Prostate gland (tissue), 2 donors: ENCODE measurements at regions not wholly inside any gene's neighbourhood (a gene's known extent, or its start where the extent isn't known, plus 50 kb on each side); places are given as distances from the start of the nearest gene placed in this dataset.

Experiments
- DNase-seq: peaks from one replicate; pipeline ENCODE4 v3.0.0-alpha.2; 2019; ENCODE audit warnings: low spot score
- H3K27ac ChIP-seq, 2 donors: fragments of 200-600 bp; sonication (generic); 2 replicates each; pipeline ENCODE4 v1.5.1; 2017 to 2019
- H3K27me3 ChIP-seq: fragments of 200-600 bp; sonication (generic); replicated peaks from 2 replicates; pipeline ENCODE4 v1.5.1; 2019; ENCODE audit not compliant: insufficient read depth
- H3K36me3 ChIP-seq, 2 donors: fragments of 200-600 bp; sonication (generic); 1 replicate in 1 of 2; 2 replicates in 1 of 2; pipeline versions ENCODE4 v1.5.1 to v1.8.1; 2017 to 2019
- H3K4me1 ChIP-seq: fragments of 200-600 bp; sonication (generic); replicated peaks from 2 replicates; pipeline ENCODE4 v1.5.1; 2019
- H3K4me3 ChIP-seq, 2 donors: fragments of 200-600 bp; sonication (generic); 2 replicates each; pipeline ENCODE4 v1.5.1; 2017 to 2019
- H3K9me3 ChIP-seq: fragments of 200-600 bp; sonication (generic); 2 replicates; pipeline ENCODE4 v1.5.1; 2017
- POLR2A ChIP-seq: fragments of 450-650 bp; IDR thresholded peaks from one replicate; pipeline ENCODE4 v1.6.1; 2016; ENCODE audit warnings: antibody characterized with exemption, mild to moderate bottlenecking
- POLR2AphosphoS5 ChIP-seq: sonication (generic); formaldehyde crosslinking; IDR thresholded peaks from one replicate; pipeline ENCODE4 v1.6.1; 2017; ENCODE audit warnings: antibody characterized with exemption
- WGBS: methylation state at CpG from one replicate; pipeline ENCODE4 v1.1.5; 2018; 5-methylcytosine and 5-hydroxymethylcytosine counted together
- intact Hi-C: fragments of 100-400 bp; cut with DNase I; formaldehyde crosslinking; loops from one replicate; pipeline ENCODE4 v1.14.2; 2022
- TF ChIP-seq, protein P1 (sequence below), 4 experiments: fragments of 200-600 bp in 2 of 4; fragments of 450-650 bp in 2 of 4; sonication (generic) in 2 of 4; IDR thresholded peaks; 1 replicate in 3 of 4; 2 replicates in 1 of 4; pipeline ENCODE4 v1.5.1; 2016 to 2019; ENCODE audit warnings: antibody characterized with exemption in 4 of 4, mild to moderate bottlenecking in 2 of 4, moderate library complexity in 2 of 4

- H3K27ac ChIP-seq, result no peak overlapping the region
- TF ChIP-seq POLR2A (no peak), POLR2AphosphoS5 (no peak)
- TF ChIP-seq, protein P1, sequence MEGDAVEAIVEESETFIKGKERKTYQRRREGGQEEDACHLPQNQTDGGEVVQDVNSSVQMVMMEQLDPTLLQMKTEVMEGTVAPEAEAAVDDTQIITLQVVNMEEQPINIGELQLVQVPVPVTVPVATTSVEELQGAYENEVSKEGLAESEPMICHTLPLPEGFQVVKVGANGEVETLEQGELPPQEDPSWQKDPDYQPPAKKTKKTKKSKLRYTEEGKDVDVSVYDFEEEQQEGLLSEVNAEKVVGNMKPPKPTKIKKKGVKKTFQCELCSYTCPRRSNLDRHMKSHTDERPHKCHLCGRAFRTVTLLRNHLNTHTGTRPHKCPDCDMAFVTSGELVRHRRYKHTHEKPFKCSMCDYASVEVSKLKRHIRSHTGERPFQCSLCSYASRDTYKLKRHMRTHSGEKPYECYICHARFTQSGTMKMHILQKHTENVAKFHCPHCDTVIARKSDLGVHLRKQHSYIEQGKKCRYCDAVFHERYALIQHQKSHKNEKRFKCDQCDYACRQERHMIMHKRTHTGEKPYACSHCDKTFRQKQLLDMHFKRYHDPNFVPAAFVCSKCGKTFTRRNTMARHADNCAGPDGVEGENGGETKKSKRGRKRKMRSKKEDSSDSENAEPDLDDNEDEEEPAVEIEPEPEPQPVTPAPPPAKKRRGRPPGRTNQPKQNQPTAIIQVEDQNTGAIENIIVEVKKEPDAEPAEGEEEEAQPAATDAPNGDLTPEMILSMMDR (IDR thresholded peaks at IDR 0.05), result no peak
- no peak for DNase-seq
- H3K9me3 ChIP-seq, result no peaks in the 10 kb centered on the region
- H3K36me3 ChIP-seq, result no peaks in the 10 kb centered on the region
- 69% methylated on average over 8 of the region's 8 CpGs for WGBS
- no peaks in the 10 kb centered on the region for H3K4me1 ChIP-seq
- no peaks in the 10 kb centered on the region for H3K27me3 ChIP-seq
- no peak overlapping the region for H3K4me3 ChIP-seq
- intact Hi-C loops, result no loop called here
Measured at GRCh38 chr1:30194741-30195423, 528.5 kb downstream of the MATN1 start.

DNA sequence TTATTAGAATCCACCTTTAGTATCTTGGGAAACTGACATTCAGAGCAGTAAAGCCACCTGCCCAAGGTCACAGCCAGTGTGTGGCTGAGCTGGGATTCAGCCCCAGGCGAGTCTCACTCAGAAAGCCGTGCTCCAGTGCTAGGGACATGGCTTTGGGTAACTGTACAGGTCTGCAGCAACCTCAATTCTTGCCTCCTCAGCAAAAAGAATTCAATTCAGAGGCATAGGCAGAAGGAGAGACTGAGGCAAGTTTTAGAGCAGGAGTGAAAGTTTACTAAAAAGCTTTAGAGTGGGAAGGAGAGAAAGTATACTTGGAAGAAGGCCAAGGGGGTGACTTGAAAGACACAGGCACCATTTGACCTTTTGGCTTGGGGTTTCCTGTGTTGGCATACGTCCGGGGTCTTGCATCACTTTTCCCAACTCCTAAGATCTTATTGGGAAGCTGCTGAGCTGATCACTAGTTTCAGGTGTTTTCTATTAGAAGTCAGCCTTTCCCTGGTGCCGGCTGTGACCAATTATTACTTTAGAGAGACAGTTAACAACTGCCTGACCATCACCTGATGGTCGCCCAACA is 529.3 kb downstream of the MATN1 start:
- Histone ChIP-seq H3K9me3 (no peaks in the 10 kb centered on the region), H3K4me1 (no peaks in the 10 kb centered on the region), H3K36me3 (no peaks in the 10 kb centered on the region), H3K27me3 (no peaks in the 10 kb centered on the region), H3K4me3 (no peak overlapping the region), H3K27ac (no peak overlapping the region)
- DNase-seq, result no peak
- TF ChIP-seq POLR2AphosphoS5, result no peak
- TF ChIP-seq, protein P1 (IDR thresholded peaks at IDR 0.05), result no peak
- TF ChIP-seq POLR2A, result no peak
- 46% methylated on average over 6 of the region's 6 CpGs for WGBS
- intact Hi-C loops, result no loop called here

- no peak for DNase-seq
- Histone ChIP-seq H3K36me3 (no peaks in the 10 kb centered on the region), H3K4me3 (no peak overlapping the region), H3K27ac (no peak overlapping the region), H3K4me1 (no peaks in the 10 kb centered on the region), H3K9me3 (no peaks in the 10 kb centered on the region), H3K27me3 (no peaks in the 10 kb centered on the region)
- intact Hi-C loops, result no loop called here
- 63% methylated on average over 3 of the region's 3 CpGs for WGBS
- TF ChIP-seq POLR2A (no peak), POLR2AphosphoS5 (no peak)
- TF ChIP-seq, protein P1 (IDR thresholded peaks at IDR 0.05), result no peak
Measured at GRCh38 chr1:30192969-30193630, 530.3 kb downstream of the MATN1 start.

DNA sequence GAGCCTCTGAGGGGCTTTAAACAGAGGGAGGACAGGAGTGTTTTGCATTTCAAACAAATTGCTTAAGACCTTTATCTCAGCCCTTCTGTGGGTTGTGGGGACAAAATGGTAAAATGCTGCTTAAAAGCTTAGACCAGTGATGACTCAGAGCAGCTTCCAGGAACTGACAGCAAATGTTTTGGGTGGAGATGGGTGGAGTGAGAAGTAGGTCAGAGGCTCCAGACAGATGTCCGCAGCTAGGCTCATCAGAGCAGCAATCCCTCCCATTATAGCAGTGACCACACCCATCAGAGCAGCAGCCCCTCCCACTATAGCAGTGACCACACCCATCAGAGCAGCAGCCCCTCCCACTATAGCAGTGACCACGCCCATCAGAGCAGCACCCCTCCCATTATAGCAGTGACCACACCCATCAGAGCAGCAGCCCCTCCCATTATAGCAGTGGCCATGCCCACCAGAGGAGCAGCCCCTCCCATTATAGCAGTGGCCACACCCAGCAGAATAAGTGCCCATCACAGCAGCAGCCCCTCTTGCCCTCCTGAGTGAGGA is 532.2 kb downstream of the MATN1 start:
- 25% methylated on average over 2 of the region's 2 CpGs for WGBS
- no peak for DNase-seq
- H3K27me3 ChIP-seq, result no peaks in the 10 kb centered on the region

More for the DNA sequence above, 532.2 kb downstream of the MATN1 start:
- H3K36me3 ChIP-seq, result no peaks in the 10 kb centered on the region
- H3K4me3 ChIP-seq, result no peak overlapping the region
- TF ChIP-seq, protein P1 (IDR thresholded peaks at IDR 0.05), result no peak
- no peak for TF ChIP-seq POLR2A
- TF ChIP-seq POLR2AphosphoS5, result no peak
- no peaks in the 10 kb centered on the region for H3K4me1 ChIP-seq
- no peak overlapping the region for H3K27ac ChIP-seq
- no peaks in the 10 kb centered on the region for H3K9me3 ChIP-seq
- intact Hi-C loops, result no loop called here
